NCI-H82 (cell line): ENCODE measurements at regions not wholly inside any gene's neighbourhood (a gene's known extent, or its start where the extent isn't known, plus 50 kb on each side); places are given as distances from the start of the nearest gene placed in this dataset.

Experiments
- DNase-seq: peaks from one replicate; lab custom pipeline; 2025; lab: John Stamatoyannopoulos, UW

DNA sequence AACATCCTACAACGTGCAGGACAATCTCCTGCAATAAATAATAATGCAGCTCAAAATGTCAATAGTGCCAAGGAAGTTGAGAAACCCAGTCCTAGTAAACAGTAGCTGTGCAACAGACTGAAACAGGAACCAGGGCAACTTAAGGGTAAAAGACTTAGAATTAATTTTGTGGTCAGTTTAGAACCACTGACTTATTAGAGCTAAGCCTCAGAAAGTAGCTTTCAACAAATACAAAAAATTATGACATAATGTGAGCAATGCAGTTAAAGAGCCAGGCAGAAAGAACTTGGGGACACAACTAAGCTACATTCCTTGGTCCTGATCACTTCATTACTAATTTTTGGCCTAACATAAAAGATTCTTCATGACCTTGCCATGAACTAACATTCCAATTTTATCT is 195.4 kb downstream of the MACC1 start:
- DNase-seq = no peak

DNA sequence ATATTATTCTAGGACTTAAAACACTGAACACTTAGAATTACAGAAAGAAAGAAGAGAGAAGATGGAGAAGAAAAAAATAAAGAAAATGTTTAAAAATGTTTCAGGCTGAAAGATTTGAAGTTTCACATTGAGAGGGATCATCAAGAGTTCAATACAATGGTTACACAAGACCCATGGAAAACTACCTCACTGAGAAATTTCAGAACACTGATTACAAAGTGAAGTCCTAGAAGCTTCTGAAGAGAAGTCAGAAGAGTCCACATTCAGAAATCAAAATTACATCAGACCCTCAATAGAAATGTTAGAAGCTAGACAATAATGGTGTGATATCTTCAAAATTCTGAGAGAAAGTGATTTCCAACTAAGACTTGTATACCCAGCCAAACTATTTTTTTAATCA is 196.1 kb downstream of the MACC1 start:
- no peak for DNase-seq

DNA sequence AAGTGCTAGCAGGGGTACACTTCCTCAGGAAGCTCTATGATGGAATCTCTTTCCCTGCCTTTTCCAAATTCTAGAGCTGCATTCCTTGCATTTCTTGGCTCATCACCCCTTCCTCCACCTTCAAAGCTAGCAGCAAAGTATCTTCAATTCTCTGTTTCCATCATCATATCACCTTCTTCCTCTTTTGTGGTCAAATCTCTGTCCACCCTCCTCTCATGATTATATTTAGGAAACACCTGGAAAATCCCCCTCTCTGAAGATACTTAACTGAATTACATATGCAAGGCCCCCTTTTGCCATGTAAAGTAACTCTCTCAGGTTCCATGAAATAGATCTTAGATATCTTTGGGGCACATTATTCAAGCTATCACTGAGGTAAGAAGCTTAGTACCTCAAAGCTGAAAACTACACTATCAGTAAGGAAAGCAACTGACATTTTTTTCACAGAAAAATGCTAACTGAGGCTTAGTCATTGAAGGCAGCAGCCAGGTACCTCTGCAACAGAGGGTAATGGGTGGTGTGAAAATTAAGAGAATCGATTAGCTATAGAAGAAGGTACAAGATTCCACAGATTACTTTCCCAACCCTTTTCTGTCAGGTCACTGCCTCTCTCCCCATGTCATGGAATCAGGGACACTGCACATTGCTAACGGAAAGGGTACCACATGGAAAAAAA is 197.3 kb downstream of the MACC1 start:
- DNase-seq = no peak

DNA sequence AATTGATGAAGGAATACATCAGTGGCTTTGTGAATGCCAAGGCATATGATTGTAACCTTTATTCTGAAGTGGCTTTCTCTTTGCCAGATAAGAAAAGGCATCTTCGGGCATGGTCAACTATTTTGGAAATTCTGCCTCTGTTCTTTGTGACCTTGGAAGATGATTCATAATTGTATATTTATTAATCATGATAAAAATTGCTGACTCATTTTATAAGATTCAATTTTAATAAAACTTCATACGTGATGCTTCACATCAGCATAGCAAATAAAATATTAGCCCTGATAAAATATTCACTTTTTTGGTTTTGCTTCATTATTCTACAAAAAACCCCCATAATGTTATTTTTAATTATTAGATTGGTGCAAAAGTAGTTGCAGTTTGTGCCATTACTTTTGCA is 200.5 kb downstream of the MACC1 start:
- no peak for DNase-seq

DNA sequence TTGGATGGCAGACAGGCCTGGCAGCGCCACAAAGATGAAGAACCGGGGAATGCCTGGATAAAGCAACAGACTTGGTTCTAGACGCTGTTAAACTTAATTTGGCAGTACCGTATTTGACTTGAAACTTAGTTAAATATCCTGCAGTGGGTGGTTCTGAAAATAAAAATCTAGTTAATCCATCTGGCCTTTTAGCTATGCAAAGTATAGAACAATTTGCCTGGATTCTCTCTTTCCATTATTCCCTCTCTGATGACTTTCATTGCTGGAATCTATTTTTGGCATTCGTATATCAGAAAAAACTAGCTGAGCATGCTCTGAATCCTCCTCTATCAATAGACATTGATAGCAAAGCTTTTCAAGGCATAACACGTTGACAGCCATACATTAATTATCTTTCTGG is 203.6 kb downstream of the MACC1 start:
- no peak for DNase-seq

DNA sequence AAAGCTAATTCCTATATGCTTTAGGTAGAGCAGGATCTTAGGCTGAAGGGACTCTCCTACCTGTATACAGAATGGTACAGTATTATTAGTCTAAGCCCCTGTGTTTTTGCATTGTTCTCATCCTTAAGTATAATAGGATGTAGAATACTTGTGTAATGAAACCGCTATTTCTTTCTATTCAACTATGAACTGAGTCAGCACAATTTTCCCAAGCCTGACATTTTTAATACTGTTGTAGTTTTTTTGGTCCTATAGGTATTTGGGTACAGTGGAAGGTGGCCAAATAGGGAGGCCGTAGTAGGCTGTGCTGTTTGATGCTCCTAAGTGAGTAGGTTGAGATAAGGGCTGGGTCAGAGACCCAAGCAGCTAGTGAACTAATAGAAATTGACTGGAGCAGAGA is 205.1 kb downstream of the MACC1 start:
- DNase-seq = no peak

DNA sequence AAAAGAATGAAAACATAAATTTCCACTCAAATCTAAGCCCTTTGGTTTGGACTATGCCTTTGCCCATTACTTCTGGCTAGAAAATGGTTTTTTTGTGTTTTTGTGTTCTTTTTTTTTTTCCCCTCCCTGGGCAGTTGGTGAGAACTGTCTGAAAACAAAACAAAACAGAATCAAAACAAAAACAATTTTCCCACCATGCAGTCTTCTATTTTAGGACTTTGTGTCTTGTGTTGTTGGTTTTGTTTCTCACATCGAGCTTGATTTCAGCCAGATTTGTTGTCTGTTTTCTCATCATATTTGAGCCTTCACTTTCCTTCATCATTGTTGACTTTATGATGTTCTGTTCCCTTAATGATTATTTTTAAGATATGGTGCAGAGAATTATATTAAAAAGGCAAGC is 206.3 kb downstream of the MACC1 start:
- no peak for DNase-seq

DNA sequence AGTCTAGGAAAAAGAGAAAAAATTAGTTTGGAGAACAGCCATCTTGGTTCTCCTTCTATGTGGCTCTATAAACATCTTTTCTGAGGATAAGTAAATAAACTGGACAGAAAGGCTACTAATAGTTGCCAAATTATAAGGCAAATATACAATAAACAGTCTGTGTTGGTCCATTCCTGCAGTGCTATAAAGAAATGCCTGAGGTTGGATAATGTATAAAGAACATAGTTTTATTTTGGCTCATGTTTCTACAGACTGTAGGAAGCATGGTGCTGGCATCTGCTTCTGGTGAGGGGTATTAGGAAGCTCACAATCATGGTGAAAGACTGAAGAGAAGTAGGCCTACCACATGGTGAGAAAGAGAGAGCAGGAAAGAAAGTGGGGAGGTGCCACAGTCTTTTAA is 209.7 kb downstream of the MACC1 start:
- DNase-seq = no peak

DNA sequence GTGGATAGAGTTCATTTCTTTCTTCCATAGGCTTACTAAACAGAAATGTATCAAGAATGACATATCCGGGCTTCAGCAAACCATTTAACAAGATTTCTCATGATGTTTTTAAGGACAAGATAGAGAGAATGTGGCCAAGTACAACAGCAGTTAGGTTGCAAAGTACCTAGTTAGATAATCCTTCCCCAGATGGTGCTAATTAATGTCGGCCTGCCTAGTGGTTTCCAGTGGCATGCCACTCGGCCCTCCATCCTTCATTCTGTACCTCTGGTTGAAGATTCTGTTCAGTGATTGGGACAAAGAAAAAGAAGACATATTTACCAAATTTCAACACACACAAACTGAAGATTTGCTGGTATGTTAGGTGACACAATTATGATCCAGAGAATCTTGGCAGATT is 212.1 kb downstream of the MACC1 start:
- DNase-seq = peak; percentile 72

DNA sequence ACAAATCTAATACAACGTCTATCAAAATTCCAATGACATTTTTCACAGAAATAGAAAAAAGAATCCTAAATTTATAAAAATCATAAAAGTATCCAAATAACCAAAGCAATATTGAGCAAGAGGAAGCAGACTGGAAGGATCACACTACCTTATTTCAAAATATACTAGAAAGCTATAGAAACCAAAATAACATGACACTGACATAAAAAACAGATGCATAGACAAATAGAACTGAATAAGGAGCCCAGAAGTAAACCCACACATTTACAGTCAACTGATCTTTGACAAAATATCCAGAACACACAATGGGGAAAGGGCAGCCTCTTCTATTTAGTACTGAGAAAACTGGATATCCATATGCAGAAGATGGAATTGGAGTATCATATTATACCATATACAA is 217.5 kb downstream of the MACC1 start:
- no peak for DNase-seq

DNA sequence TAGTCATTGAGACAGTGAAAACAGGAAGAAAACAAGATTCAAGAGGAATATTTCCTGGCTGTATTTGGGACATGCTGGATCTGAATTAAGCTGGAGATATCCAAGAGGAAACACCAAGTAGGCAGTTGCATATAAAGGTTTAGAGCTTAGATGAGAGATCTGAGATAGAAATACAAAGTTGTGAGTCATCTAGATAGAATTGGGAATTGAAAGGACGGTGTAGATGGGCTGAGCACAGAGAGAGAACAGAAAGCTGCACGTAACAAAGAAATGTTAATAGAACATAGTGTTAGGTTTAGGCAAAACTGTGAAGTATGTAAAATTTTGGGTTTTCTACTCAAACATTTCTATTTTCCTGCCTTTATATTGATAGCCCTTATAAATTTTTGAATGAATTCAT is 218.5 kb upstream of the TMEM196 start:
- DNase-seq = no peak

DNA sequence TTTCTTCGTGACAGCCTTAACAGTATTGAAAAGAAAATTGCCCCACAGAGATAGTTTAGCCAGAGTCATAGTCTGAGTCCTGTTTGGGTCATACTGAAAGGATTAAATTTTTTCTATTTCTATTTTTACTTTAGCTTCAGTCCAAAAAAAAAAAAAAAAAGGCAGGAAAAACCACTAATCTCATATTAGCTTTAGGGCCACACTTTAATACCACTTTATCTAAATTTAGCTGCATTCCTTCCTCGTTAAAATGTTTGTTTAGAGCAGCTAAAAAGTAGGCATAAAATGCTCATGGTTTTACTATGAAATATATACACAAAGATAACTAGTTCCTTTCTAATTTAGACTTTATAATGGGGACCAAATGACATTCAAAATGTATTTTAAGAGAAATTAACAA is 216.5 kb upstream of the TMEM196 start:
- DNase-seq = no peak

DNA sequence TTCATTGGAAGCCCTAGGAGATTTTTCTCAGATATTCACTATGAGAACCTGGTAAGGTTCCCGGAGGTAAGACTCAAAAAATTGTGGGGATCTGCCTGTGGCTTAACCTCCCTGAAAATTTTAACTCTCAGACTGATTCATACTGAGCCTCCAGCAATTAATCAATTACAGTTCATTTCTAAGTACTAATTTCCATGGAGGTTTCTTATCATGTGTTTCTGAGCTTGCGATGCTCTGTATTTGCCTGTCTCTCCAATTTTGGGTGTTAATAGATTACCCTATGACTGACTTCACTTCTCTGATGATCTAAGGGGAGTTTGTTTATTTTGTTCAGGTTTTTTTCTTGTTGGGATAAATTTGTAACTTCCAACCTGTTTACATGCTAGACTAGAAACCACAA is 215.4 kb upstream of the TMEM196 start:
- no peak for DNase-seq

DNA sequence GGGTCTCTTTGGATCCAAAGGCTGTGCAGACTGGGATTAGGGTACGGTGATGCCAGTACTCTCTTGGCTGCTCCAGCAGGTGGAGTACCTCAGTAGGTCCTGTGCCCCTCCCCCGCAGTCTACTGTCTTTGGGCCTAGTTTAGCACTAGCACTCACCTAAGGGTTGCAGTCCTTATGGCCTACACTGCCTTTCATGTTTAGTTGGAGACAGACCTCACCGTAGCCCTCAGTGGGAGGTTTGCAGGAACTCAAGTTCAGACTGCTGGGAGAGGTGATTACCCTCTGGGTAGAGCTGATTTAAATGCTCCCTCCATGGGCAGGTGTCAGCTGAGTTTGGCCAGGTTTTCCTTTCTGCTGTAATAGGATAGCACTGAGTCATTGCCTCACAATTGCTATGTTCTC is 210.8 kb upstream of the TMEM196 start:
- DNase-seq = peak; percentile 9

DNA sequence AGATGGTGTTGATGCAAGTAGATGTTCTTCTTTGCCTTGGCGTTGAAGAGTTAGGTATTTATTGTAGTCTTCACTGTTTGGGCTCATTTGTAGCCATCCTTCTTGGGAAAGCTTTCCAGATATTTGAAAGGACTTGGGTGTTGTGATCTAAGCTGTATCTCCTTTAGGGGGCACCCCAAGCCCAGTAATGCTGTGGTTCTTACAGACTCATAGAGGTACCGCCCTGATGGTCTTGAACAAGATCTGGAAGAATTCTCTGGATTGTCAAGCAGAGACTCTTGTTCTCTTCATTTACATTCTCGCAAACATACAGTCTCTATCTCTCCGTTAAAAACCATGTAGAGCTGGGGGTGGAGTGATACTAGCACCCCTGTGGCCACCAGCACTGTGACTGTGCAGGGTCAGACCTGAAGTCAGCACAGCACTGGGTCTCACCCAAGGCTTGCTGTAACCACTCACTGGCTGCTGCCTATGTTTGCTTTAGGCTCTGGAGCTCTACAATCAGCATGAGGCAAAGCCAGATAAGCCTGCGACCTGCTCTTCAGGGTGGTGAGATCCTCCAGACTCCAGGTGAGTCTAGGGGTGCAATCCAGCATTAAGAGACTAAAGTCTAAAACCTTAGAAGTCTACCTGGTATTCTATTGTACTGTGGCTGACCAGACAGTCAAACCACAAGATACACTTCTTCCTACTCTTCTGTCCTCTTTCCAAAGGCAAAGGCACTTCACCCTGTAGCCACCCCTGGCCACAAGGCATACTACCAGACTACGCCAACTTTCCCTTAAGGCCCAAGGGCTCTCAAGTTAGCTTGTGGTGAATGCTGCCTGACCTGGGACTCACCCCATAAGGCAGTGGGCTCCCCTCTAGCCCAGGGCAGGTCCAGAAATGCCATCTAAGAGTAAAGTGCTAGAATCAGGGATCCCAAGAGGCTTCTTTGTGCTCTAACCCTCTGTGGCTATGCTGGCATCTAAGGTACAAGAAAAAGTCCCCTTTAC is 209.7 kb upstream of the TMEM196 start:
- DNase-seq = peak; percentile 61

DNA sequence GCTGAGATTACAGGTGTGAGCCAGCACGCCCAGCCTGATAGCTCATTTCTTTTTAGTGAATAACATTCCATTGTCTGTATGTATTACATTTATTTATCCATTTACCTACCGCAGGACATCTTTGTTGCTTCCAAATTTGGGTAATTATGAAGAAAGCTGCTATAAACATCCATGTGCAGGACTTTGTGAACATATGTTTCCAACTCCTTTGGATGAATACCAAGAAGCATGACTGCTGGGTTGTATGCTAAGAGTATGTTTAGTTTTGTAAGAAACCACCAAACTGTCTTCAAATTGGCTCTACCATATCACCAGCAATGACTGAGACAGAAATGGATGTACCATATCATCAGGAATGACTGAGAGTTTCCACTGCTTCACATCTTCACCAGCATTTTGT is 200.2 kb upstream of the TMEM196 start:
- no peak for DNase-seq

DNA sequence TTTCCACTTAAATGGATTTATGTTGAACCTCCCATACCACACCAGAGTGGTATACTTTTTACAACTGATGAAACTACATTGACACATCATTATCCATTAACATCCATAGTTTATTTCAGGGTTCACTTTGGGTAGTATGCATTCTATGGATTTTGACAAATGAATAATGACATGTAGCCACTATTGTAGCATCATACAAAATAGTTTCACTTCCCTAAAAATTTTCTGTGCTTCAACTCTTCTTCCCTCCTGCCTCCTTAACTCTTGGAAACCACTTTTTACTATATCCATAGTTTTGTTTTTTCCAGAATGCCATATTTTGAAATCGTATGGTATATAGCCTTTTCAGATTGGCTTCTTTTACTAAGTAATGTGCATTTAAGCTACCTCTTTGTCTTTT is 199.5 kb upstream of the TMEM196 start:
- no peak for DNase-seq

DNA sequence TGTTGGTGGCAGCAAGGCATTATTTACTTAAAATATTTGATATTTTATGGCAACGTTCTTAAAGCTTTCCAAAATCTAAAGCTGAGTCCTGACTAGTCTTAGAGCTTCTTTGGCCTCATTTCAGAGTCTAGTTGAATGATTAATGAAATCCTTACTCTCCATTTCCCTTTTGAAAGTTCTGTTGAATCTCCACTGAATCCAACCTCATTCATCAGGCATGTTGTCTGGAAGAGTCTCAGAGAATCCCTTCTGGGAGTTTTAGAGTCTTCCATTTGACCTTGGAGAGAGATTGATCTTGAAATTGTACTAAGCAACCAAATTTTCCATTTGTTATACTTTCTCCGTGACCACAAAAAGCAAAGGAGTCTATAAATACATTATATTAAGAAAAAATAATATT is 198.5 kb upstream of the TMEM196 start:
- no peak for DNase-seq

DNA sequence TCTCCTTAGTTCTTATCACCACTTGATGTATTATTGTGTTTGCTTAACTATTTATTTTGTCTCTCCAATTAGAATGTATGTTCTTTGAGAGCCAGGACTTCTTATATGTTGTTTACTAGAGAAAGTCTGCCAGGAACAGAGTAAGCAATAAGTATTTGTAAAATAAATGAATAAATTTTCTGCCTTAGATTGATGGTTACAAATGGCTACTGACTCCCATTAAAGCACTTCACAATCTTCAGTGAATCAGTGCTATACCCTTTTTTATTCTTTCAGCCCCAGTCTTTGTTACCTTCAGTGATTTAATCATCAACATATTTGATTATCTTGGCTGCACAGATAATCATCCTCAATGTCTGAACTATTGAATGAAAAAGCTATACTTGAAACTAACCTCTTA is 197.1 kb upstream of the TMEM196 start:
- no peak for DNase-seq

DNA sequence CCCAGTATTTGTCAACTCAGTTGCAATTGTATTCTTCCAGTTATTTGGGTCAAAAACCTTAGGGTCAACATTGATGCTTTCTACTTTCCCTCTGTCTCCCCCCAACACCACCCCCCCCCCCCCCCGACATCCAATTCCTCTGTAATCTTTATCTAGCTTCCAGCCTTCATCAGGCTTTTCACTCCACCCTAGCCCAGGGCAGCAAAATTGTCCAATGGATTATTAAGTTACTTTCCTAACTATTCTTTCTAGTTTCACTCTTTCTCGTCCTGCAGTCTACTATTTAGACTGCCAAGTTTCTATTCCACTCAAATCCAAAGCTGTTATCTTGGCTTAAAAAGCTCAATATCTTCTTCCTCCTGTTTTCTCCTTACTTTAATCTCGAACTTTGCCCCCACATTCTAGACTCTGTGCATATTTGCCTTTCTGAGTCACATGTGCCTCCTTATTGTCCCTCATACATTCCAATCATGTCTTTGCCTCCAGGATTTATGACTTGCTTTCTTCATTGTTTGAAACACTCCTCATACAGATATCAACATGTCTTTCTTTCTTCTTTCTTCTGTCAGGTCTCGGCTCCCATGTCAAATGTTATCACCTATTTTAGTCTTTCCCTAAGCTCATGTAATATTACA is 196.6 kb upstream of the TMEM196 start:
- no peak for DNase-seq

DNA sequence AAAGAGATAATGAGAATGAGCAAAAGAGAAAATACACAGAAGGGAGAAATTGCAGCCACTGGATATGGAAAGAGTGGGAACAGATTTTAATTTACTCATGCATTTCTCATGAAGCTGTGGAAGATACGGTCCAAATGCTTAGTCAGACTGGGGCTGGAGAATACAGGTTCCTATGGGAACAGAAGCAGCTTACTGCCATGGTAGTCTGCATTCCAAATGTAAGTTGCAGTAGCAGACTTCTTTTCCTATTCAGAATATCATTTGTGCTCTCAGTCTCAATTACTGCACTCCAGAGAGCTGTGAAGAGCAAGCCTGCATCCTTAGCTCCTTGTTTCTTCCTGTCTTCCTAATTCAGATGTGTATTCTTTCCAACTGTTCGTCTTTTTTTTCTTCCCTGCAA is 190.8 kb upstream of the TMEM196 start:
- no peak for DNase-seq

DNA sequence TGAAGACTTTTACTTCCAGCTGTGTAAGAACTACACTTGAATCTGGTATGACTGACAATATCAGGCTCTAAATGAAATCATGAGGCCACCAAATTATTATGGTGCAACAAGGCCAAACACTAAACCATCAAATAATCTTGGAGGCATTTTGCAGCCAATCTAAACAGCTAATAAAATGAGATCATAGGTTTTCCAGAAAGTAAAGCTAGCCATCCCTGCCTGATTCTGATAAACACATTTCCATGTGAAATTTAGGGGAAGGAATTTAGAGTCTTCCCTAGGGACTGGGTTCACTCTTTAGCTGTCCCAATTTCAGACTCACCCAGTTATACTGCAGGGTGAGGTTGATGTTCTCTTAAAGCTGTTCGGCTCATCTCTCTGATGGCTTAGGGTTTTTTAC is 190.3 kb upstream of the TMEM196 start:
- no peak for DNase-seq

DNA sequence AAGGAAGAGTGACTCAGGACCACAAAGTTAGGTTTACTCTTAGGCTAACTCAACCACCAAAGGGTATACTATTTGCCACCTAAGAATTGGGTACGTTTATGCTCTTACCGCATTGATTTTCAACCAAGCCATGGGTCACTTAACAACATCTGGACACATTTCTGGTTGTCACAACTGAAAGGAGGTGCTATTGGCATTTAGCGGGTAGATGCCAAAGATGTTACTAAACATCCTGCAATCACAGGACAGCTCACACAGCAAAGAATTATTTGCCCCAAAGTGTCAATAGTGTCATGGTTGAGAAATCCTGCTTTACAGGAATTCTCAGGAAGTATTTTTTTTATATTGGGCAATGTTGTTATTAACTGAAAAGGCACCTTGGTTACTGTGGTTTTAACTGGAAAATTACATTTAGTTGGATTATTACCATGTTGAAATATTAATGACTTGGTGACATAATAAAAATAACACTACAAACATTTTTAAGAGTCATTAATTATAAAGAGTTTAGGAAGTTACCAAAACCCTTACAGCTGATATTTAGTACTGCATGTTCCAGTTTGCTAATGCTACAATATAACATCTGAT is 185.0 kb upstream of the TMEM196 start:
- DNase-seq = no peak
